ENCODE measurements at regions not wholly inside any gene's neighbourhood (a gene's known extent, or its start where the extent isn't known, plus 50 kb on each side); places are given as distances from the start of the nearest gene placed in this dataset.
"Not testable (repeated sequence)": the region's sequence is repeated elsewhere in the genome, so short reads cannot be mapped to it uniquely, and the experiment has no call there.

DNA sequence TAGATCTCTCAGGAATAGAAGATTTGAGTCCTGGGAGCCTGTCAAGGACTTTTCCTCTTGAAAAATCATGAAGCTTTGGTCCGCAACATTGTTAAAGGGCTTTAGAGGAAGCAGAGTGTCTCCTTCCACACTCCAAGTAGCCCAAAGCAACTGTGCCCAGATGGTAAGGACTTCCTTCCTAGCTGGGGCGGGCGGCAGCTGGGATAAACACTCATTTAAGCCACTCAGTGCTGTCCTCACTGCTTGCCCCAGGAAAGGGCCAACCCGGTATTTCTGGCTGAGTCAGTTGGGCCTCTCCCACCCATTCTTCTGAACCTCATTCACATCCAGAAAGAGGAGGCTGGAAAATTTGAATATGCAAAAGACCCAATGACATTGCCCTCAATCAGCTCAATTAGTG is 144.3 kb downstream of the CHIC2 start:
- no peak for DNase-seq

DNA sequence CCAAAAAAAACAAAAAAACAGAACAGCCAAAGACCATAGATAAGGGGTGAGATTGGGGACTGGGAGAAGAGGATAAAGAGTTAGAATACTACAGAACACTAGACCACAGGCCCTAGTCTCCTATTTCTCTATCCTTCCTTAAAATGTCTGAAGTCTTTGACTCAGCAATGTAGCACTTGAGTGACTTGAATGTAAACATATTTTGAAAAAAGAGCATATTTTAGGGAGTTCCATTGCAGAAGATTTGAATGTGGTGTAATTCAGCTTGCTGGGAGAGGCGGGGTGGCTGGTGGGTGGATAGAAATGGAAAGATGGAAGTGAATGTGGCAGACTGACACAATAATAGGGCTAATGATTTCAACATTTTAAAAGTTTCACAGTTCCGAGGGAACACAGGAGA is 144.9 kb downstream of the CHIC2 start:
- no peak for DNase-seq

DNA sequence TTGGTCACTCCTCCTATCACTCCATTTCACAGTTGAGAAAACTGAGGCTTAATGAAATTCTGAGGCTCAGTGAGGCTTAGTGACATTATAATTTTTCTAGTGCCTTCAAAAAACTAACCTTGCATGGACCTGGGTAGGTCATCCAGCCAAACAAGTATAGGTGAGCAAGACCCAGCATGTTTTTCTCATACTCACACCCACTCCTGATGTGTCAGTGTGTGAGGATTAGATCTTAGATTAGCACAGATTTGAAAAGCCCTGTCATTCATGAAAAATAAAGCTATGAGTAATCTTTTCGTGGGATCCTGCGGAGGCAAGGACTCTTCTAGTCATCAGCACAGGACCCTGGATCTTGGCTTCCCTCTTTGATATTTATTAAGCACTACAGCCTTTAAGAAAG is 146.7 kb downstream of the CHIC2 start:
- DNase-seq: no peak

- no peak for DNase-seq
Observed at GRCh38 chr4:53916431-53916889, 147.9 kb downstream of the CHIC2 start.

- DNase-seq: no peak
Observed at GRCh38 chr4:53914313-53915016, 149.9 kb downstream of the CHIC2 start.

DNA sequence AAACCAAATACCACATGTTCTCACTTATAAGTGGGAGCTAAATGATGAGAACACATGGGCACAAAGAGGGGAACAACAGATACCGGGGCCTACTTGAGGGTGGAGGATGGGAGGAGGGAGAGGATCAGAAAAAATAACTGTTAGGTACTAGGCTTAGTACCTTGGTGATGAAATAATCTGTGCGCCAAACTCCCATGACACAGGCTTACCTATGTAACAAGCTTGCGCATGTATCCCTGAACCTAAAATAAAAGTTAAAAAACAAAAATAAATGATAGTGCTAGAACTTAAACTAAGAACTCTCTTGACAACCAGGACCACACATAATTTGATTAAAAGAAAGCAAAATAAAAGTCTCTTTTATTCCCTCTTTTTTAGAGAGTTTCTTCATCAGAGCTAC is 150.6 kb downstream of the CHIC2 start:
- no peak for DNase-seq

- no peak for DNase-seq
Observed at GRCh38 chr4:53912766-53913497, 151.5 kb downstream of the CHIC2 start.

DNA sequence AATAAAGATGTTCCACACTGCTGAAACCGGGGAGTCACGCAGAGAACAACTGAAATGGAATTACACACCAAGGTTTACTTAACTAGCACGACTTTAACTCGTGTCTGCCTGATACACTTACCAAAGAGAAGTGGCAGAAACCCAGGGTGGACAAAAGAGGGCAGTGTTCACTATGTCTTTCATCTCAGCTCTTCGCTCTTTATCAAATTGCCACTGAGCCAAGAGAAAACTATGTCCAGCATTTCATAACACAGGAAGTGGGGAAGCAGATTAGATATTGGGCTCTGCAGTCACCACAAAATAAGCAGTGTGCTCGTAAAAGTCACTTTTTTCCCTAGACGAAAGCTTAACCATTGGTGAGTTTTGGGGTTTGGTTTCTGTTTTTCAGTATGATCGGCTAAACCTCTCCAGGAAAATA is 155.7 kb downstream of the CHIC2 start:
- peak; percentile 72 for DNase-seq

DNA sequence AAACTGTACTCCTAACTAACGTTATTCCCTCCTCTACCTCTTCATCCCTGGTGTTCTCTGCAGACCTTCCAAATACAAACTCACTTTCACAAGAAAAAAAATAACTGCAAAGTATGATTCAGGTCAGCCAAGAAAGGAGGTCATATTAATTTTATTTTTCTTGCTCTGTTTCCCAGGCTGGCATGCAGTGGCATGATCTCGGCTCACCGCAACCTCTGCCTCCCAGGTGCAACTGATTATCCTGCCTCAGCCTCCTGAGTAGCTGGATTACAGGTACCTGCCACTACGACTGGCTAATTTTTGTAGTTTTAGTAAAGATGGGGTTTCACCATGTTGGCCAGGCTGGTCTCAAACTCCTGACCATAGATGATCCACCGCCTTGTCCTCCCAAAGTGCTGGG is 156.6 kb downstream of the CHIC2 start:
- no peak for DNase-seq

DNA sequence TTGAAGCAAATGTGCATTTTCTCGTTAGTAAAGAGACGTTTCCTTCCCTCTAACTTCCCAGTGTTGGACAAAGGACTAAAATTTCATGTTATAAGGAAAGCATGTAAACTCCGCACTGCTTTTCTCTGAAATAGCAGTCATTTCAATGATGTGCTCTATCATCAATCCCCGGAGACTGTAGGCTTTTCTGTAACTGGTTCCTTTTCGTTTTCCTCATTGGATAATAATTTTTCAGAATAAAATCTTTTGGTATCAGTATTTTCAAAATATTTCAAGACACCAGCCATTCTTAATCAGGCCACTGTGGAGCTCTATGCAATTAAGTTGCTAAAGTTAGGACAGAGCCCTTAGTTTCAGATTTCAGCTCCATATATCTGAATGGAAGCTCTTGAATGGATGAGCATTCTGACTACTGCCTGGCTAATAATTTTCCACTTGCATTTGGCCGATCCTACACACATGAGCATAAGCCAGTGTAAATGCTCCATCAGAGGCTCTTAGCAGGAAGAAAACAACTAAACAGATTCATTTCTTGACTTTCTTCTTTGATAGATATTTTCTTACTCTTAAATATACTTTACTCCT is 157.7 kb downstream of the CHIC2 start:
- no peak for DNase-seq

DNA sequence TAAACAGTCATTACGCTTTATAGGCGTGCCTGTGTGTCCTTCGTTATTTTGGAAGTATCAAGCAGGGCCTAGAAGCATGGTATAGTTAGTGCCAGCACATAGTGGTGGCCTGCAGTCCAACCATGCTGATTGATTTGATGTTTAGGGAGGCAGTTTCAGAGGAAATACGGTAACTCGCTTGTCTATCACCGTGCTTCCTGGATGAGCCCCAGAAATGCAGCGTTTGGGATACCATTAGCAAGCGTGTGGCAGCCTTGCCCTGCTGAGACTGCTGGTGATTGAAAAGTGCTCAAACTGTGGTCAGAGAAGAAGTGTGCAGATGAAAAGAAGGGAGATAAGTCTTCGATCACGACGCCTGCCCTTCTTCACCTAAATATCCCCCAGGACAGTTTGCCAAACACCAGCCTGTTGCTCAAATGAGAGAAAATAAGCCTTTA is 158.4 kb downstream of the CHIC2 start:
- no peak for DNase-seq

DNA sequence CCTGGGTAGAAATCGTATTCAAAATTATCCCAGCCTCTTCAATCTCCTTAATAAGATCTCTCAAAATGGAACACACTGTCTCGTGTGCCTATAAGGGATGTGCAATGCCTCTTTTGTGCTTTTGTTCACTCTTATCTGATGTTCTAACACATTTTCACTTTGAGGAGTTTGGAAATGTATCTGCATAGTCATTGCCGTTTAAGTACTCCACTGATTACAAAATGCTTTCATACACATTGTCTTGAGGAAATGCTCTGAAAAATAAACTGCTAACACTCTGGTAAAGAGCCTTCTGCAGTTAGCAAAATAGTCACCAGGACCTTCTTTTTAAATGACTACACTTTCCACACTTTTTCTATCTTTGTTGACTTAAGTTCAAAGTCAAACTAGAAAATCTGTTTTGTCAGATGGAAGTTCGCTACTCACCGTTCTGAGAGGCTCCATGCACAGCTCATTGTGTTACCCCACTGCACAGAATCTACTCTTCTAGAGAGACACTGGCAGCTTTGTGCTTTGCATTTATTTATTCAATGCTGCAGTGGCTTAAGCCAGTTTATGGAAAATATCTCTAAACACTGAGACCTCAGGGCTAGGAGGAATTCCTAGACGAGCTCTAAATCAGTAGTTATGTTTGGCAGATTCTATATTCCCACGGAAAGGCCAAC is 159.0 kb downstream of the CHIC2 start:
- no peak for DNase-seq

- DNase-seq: no peak
Observed at GRCh38 chr4:53902786-53903185, 161.6 kb downstream of the CHIC2 start.

DNA sequence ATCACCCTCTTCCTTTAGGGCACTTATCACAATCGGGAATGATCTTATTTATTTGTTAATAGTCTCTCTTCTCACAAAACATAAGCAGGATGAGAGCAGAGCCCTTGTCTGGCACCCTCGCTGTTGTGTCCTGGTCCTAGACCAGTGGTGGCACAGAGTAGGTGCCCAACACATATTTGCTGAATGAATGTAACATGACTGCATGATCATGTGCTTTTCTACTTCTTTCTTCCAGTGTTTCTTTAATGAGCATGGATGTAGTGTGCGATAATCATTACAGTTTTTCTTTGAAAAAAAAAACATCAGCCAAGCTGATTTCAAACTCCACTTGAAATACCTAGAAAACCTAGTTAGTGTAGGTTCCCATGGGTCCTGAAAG is 164.1 kb downstream of the CHIC2 start:
- no peak for DNase-seq

DNA sequence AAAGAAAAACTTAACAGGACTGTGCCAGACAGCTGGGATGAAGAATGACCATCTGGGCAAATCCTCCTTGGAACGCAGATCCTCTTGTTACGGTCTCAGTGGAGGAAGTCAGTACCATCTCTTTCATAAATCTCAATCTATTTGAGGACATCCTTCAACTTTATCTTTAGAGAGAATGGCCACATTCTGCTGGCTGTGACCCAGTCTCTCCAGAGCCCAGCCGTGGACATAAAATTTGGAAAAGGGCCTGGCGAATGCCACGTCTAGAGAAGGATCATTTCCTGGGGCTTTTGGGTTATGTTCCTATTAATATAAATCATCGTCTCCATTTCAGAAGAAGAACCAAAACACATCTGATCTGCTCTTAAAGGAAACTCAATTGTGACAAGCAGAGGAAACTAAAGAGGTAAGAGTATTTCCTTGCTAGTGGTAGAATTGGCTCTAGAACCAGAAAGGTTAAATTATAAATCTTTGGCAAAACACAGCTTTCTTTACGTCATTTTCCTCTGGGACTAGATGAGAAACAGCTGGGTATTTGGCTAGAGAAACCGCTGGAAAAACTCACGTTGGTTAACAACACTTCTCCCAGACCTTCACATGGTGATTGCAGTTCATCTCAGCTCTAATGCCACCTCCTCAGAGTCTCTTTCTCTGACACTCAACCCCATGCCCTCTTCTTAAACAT is 164.7 kb downstream of the CHIC2 start:
- no peak for DNase-seq

DNA sequence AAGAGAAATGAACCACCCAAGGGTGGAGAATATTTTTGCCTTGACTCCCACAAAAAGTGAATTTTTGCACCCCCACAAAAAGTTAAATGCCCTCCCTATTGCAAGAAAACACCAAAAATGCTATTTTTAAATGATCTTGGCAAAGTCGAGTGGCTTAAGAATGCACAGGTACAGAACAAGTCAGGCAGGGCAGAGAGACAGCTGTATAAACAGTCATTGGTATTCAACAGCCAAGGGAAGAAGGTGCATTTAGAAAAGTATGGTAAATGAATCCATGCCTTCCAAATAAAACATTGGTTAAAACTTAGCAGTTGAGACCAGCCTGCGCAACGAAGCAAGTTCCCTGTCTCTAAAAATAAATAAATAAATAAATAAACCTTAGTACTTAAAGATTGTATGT is 169.3 kb downstream of the CHIC2 start:
- no peak for DNase-seq

- DNase-seq: no peak
Observed at GRCh38 chr4:53890461-53890860, 173.9 kb downstream of the CHIC2 start.

- no peak for DNase-seq
Observed at GRCh38 chr4:53889326-53890055, 174.9 kb downstream of the CHIC2 start.

DNA sequence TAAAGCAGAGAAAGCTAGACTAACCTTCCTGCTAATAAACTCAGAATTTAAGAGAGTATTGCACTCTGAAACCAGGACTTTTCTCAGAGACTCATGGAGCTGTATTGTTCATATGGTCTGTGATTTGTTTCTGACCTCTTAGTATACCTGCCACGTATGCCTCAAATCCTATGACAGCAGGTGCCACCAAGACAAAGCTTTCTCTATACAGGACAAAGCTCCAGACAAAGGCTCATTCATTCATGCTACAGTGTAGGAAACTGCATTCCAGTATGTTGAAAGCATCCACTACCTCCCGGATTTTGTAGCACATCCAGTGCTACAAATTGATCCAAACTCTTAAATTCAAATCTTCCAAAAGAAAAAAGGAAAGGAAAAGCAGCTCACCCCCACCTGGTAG is 178.3 kb downstream of the CHIC2 start:
- DNase-seq: no peak

GRCh38 chr4:53885668-53886067 is 178.7 kb downstream of the CHIC2 start:
- no peak for DNase-seq

DNA sequence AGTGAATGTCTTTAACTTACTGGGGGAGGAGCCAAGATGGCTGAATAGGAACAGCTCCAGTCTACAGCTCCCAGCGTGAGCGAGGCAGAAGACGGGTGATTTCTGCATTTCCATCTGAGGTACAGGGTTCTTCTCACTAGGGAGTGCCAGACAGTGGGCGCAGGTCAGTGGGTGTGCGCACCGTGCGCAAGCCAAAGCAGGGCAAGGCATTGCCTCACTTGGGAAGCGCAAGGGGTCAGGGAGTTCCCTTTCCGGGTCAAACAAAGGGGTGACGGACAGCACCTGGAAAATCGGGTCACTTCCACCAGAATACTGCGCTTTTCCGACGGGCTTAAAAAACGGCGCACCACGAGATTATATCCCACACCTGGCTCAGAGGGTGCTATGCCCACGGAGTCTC is 187.3 kb downstream of the CHIC2 start:
- not testable (repeated sequence) for DNase-seq

DNA sequence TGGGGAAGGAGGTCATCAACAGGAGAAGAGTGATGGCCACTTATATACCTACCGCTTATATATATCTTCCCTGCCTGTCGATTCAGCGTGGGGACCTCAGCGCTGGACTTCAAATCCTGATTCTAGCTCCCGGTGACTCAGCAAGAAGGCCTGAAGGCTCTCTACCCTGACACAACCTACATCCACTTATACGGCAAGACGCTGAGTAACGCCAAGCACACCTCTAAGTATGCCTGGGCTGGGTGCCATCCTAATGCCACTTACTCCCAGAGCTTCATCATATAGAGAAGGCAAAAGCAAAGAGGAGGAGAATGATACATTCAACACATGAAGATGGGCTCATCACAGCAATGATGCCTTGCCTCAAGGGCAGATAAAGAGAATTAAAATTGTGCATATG is 198.3 kb downstream of the CHIC2 start:
- no peak for DNase-seq
